ENCODE measurements at regions not wholly inside any gene's neighbourhood (a gene's known extent, or its start where the extent isn't known, plus 50 kb on each side); places are given as distances from the start of the nearest gene placed in this dataset.

DNA sequence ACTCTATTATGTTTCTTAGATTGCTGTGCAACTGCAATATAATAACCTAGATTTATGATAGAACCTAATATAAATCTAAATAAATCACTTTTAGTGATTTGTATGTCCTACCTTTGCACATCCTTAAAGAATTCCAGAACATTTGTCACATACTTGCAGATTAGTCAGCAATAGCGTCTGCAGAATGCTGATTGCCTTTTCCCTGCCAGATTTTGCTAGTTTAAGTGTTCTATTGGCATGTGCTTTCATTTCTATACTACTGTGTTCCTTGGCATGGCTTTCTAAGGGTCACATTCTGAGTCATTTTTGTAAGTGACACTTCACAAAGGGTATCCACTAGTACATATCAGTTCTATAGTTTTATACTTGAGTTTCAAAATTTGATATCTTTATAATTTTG lies 303.1 kb upstream of the GIMD1 start (continued):
- TF ChIP-seq, protein P1, sequence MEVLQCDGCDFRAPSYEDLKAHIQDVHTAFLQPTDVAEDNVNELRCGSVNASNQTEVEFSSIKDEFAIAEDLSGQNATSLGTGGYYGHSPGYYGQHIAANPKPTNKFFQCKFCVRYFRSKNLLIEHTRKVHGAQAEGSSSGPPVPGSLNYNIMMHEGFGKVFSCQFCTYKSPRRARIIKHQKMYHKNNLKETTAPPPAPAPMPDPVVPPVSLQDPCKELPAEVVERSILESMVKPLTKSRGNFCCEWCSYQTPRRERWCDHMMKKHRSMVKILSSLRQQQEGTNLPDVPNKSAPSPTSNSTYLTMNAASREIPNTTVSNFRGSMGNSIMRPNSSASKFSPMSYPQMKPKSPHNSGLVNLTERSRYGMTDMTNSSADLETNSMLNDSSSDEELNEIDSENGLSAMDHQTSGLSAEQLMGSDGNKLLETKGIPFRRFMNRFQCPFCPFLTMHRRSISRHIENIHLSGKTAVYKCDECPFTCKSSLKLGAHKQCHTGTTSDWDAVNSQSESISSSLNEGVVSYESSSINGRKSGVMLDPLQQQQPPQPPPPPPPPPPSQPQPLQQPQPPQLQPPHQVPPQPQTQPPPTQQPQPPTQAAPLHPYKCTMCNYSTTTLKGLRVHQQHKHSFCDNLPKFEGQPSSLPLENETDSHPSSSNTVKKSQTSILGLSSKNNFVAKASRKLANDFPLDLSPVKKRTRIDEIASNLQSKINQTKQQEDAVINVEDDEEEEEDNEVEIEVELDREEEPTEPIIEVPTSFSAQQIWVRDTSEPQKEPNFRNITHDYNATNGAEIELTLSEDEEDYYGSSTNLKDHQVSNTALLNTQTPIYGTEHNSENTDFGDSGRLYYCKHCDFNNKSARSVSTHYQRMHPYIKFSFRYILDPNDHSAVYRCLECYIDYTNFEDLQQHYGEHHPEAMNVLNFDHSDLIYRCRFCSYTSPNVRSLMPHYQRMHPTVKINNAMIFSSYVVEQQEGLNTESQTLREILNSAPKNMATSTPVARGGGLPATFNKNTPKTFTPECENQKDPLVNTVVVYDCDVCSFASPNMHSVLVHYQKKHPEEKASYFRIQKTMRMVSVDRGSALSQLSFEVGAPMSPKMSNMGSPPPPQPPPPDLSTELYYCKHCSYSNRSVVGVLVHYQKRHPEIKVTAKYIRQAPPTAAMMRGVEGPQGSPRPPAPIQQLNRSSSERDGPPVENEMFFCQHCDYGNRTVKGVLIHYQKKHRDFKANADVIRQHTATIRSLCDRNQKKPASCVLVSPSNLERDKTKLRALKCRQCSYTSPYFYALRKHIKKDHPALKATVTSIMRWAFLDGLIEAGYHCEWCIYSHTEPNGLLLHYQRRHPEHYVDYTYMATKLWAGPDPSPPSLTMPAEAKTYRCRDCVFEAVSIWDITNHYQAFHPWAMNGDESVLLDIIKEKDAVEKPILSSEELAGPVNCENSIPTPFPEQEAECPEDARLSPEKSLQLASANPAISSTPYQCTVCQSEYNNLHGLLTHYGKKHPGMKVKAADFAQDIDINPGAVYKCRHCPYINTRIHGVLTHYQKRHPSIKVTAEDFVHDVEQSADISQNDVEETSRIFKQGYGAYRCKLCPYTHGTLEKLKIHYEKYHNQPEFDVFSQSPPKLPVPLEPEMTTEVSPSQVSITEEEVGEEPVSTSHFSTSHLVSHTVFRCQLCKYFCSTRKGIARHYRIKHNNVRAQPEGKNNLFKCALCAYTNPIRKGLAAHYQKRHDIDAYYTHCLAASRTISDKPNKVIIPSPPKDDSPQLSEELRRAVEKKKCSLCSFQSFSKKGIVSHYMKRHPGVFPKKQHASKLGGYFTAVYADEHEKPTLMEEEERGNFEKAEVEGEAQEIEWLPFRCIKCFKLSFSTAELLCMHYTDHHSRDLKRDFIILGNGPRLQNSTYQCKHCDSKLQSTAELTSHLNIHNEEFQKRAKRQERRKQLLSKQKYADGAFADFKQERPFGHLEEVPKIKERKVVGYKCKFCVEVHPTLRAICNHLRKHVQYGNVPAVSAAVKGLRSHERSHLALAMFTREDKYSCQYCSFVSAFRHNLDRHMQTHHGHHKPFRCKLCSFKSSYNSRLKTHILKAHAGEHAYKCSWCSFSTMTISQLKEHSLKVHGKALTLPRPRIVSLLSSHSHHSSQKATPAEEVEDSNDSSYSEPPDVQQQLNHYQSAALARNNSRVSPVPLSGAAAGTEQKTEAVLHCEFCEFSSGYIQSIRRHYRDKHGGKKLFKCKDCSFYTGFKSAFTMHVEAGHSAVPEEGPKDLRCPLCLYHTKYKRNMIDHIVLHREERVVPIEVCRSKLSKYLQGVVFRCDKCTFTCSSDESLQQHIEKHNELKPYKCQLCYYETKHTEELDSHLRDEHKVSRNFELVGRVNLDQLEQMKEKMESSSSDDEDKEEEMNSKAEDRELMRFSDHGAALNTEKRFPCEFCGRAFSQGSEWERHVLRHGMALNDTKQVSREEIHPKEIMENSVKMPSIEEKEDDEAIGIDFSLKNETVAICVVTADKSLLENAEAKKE (CRISPR knock-in tag; IDR thresholded peaks at IDR 0.05): no peak
- TF ChIP-seq JUNB (IDR thresholded peaks at IDR 0.05; ENCODE audit: unreplicated experiment) (no peak), CREB1 (CRISPR knock-in tag; IDR thresholded peaks at IDR 0.05; ENCODE audit: low read depth) (no peak)

DNA sequence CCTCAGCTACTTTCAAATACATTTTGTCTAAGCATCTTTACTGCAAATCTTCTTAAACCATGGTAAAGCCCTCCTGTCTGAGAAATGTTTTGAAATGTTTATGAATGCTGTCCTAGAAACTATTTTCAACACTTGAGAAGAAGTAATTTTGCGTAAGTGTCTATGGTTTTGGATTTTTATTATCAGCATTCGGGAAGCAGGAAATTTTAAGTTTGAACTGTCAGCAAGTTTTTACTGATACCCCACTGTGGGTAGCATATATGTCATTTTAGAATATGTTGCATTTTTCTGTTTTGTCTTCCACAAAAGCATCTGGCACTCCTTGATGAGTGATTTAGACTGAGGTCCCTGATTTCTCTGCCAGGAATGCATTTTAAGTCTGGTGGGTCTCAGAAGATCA lies 302.4 kb upstream of the GIMD1 start:
- Mint-ChIP-seq H3K4me1 (no peaks in the 10 kb centered on the region), H3K9me3 (peaks cover 16% of the 10 kb centered on the region; the same call in 2 of the 3 replicates), H3K36me3 (ENCODE audit: low read depth) (no peaks in the 10 kb centered on the region), H3K4me3 (no peak overlapping the region), H3K27me3 (ENCODE audit: insufficient read depth, low read depth, poor library complexity) (no peaks in the 10 kb centered on the region), H3K27ac (no peak overlapping the region)
- Histone ChIP-seq H3F3A (replicated peaks; ENCODE audit: low read depth) (no peaks in the 10 kb centered on the region), H3K4me3 (no peak overlapping the region), H3K27ac (ENCODE audit: low read depth) (no peak overlapping the region), H3K9me2 (ENCODE audit: insufficient read depth) (no peaks in the 10 kb centered on the region), H3K4me1 (ENCODE audit: insufficient read depth) (no peaks in the 10 kb centered on the region), H3K79me2 (replicated peaks; ENCODE audit: insufficient read depth) (no peaks in the 10 kb centered on the region), H3K36me3 (ENCODE audit: insufficient read depth) (no peaks in the 10 kb centered on the region), H3K4me2 (no peak overlapping the region), H2AFZ (no peak overlapping the region), H3K27me3 (ENCODE audit: insufficient read depth) (no peaks in the 10 kb centered on the region), H4K20me1 (replicated peaks; ENCODE audit: insufficient read depth) (no peaks in the 10 kb centered on the region)
- ATAC-seq: no peak
- no peak for DNase-seq (ENCODE audit: low spot score)
- TF ChIP-seq NANOG (IDR thresholded peaks at IDR 0.05; ENCODE audit: borderline replicate concordance) (no peak), ZNF114 (CRISPR knock-in tag; IDR thresholded peaks at IDR 0.05) (no peak), JUNB (IDR thresholded peaks at IDR 0.05; ENCODE audit: unreplicated experiment) (no peak), EZH2 (IDR thresholded peaks at IDR 0.05; ENCODE audit: low read depth, unreplicated experiment) (no peak), STAT1 (IDR thresholded peaks at IDR 0.05; ENCODE audit: unreplicated experiment) (no peak)
- TF ChIP-seq, protein P2, sequence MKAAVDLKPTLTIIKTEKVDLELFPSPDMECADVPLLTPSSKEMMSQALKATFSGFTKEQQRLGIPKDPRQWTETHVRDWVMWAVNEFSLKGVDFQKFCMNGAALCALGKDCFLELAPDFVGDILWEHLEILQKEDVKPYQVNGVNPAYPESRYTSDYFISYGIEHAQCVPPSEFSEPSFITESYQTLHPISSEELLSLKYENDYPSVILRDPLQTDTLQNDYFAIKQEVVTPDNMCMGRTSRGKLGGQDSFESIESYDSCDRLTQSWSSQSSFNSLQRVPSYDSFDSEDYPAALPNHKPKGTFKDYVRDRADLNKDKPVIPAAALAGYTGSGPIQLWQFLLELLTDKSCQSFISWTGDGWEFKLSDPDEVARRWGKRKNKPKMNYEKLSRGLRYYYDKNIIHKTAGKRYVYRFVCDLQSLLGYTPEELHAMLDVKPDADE (IDR thresholded peaks at IDR 0.05): no peak
- TF ChIP-seq, protein P1 (CRISPR knock-in tag; IDR thresholded peaks at IDR 0.05): no peak

All from GM23338 (cell line).